ENCODE measurements at regions not wholly inside any gene's neighbourhood (a gene's known extent, or its start where the extent isn't known, plus 50 kb on each side); places are given as distances from the start of the nearest gene placed in this dataset.

GRCh38 chr3:82506204-82506603, 744.8 kb upstream of the GBE1 start:
- no peak overlapping the region for H3K4me3 ChIP-seq (ENCODE audit: low read depth, low read length)
- TF ChIP-seq CTCF (IDR thresholded peaks at IDR 0.05; ENCODE audit: low read depth, low read length) = no peak
- in situ Hi-C loops (cut with HindIII; ENCODE audit: low sequenced_read_pairs) = no loop called here
- no peak for DNase-seq (ENCODE audit: low read depth, low spot score)

- no peak for DNase-seq (ENCODE audit: low read depth, low spot score)
- in situ Hi-C loops (cut with HindIII; ENCODE audit: low sequenced_read_pairs) = no loop called here
- TF ChIP-seq CTCF (IDR thresholded peaks at IDR 0.05; ENCODE audit: low read depth, low read length) = no peak
- H3K4me3 ChIP-seq (ENCODE audit: low read depth, low read length) = no peak overlapping the region
Measured at GRCh38 chr3:82505079-82505756, 743.8 kb upstream of the GBE1 start.

- no peak for DNase-seq (ENCODE audit: low read depth, low spot score)
- no peak for TF ChIP-seq CTCF (IDR thresholded peaks at IDR 0.05; ENCODE audit: low read depth, low read length)
- in situ Hi-C loops (cut with HindIII; ENCODE audit: low sequenced_read_pairs) = no loop called here
- H3K4me3 ChIP-seq (ENCODE audit: low read depth, low read length) = no peak overlapping the region
Measured at GRCh38 chr3:82498186-82498585, 736.7 kb upstream of the GBE1 start.

- in situ Hi-C loops (cut with HindIII; ENCODE audit: low sequenced_read_pairs) = no loop called here
- no peak for DNase-seq (ENCODE audit: low read depth, low spot score)
- H3K4me3 ChIP-seq (ENCODE audit: low read depth, low read length) = no peak overlapping the region
- no peak for TF ChIP-seq CTCF (IDR thresholded peaks at IDR 0.05; ENCODE audit: low read depth, low read length)
Measured at GRCh38 chr3:82496890-82497560, 735.6 kb upstream of the GBE1 start.

- no peak for TF ChIP-seq CTCF (IDR thresholded peaks at IDR 0.05; ENCODE audit: low read depth, low read length)
- H3K4me3 ChIP-seq (ENCODE audit: low read depth, low read length) = no peak overlapping the region
- in situ Hi-C loops (cut with HindIII; ENCODE audit: low sequenced_read_pairs) = no loop called here
- no peak for DNase-seq (ENCODE audit: low read depth, low spot score)
Measured at GRCh38 chr3:82495655-82496054, 734.2 kb upstream of the GBE1 start.

- in situ Hi-C loops (cut with HindIII; ENCODE audit: low sequenced_read_pairs) = no loop called here
Measured at GRCh38 chr3:82494977-82495489, 733.6 kb upstream of the GBE1 start.

More at GRCh38 chr3:82494977-82495489, 733.6 kb upstream of the GBE1 start:
- no peak for DNase-seq (ENCODE audit: low read depth, low spot score)
- no peak overlapping the region for H3K4me3 ChIP-seq (ENCODE audit: low read depth, low read length)
- TF ChIP-seq CTCF (IDR thresholded peaks at IDR 0.05; ENCODE audit: low read depth, low read length) = no peak

Data from astrocyte of the spinal cord (primary cell).